G401 (cell line): ENCODE measurements at regions not wholly inside any gene's neighbourhood (a gene's known extent, or its start where the extent isn't known, plus 50 kb on each side); places are given as distances from the start of the nearest gene placed in this dataset.

Experiments used
- DNase-seq: peaks from one replicate; pipeline ENCODE4 v3.0.0-alpha.2; 2015; ENCODE audit warnings: low spot score
- in situ Hi-C: cut with HindIII; loops from 2 replicates; pipeline ENCODE4 v1.10.0; 2016; ENCODE audit warnings: low sequenced_read_pairs, mixed read lengths

DNA sequence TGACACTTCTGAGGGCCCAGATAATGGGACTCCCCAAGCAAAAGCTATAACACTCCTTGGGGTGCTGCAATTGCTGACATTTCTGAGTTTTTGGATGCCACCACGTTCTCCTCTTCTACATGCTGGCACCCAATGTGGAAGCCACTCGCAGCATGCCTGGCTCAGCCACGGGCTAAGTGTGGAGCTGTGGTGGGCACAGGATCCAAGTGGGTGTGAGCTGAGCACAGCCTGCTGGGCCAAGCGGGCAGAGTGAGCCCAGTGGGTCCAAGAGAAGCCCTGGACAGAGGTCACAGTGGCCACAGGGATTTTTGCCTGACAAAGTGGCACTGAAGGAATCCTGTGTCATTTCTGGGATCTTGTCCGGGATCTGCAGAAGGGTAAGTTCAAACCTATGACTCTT is 213.2 kb downstream of the C6orf118 start:
- no peak for DNase-seq
- in situ Hi-C loops = no loop called here

DNA sequence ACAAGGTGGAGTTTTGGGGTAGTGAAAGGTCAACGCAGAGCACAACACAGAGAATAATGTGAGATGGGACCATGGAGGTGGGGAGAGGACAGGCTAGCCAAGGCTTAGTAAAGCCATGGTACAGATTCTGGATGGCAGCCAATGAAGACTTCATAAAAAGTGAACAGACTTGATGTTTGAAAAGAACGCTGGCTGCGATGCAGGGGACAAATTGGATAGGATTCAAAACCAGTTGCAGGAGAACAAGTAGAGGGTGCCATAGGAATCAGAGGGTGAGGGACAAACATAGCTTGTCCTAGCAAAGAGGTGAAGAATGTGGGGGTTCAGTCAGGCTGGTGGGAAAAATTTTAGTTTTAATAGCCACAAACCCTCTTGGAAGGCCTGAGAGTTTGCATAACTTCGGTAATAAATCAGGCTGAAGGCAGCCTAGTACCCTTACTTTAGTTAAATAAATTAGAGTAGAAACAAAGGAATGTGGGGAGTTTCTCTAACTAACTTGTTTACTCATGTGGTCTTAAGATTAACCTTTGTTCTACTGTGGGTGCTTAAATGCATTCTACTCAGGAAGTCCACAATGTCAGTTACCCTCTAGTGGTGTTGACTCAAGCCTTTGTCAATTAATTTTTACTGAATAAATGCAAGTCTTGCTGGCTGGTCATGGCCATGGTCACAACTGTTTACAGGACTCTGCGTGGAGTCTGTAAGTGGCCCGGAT is 216.4 kb downstream of the C6orf118 start:
- DNase-seq = no peak
- in situ Hi-C loops = no loop called here

DNA sequence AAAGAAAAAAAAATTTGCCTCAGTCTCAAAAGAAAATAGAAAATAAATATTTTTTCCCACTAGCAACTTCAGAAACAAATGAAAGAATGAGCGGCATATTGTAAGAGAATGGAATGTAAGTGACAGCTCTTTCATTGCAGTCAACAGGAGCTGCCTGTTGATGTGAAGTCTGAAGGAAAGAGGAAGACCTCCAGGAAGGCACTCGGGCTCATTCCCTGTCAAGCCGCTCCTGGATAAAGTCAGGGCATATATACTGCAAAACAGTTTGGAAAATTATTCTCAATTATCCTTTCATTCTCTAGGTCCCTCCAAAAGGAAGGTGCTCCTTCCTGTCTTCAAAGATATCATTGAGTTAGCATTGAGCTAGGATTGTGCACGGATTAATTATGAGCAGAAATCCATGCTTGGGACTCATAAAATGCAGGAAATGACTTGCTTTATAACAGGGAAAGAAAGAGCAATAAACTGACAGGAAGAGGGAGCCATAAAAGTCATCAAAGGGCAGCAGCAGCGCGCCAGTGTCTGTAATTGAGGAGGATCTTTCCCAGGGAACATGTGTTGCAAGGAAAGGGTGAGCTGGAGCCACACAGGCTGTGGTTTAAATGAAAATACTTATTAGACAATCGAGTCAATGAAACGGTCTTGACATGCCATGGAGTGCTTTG is 218.2 kb downstream of the C6orf118 start:
- in situ Hi-C loops = no loop called here
- no peak for DNase-seq

DNA sequence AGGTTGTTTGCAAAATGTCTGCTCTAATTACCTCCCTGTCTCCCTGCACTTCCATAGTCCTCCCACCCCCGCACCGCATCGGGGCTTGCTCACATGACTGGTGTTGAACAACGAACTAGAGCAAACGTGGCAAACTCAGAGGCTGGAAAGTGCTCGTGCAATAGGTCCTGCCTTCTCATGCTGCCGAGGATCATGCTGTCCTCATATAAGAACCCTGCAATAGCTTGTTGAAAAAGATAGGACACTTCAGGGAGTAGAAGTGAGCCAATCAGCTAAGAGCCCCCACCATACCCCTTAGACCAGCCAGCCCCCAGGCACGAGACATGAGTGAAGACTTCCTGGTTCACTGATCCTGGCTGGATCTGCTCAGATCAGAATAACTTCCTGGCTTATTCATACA is 219.2 kb downstream of the C6orf118 start:
- in situ Hi-C loops = no loop called here
- no peak for DNase-seq

DNA sequence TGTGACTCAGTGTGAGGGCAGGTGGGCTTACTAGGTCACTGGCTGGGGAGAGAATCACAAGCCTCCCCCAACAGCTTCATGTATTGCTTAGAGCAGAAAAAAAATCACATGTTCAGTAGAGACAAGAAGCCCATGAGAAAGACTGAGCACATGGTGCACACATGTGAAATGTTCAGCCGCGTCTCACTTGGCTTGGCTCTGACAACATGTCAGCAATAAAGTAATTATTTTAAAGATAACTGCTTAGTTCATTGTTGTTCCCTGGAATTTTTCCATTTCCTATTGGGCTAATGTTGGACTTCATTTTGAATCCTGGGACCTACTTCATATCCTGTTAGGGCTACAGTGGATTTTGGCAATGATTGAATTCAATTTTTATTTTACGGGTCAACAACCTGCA is 222.6 kb downstream of the C6orf118 start:
- DNase-seq = no peak
- in situ Hi-C loops = no loop called here

DNA sequence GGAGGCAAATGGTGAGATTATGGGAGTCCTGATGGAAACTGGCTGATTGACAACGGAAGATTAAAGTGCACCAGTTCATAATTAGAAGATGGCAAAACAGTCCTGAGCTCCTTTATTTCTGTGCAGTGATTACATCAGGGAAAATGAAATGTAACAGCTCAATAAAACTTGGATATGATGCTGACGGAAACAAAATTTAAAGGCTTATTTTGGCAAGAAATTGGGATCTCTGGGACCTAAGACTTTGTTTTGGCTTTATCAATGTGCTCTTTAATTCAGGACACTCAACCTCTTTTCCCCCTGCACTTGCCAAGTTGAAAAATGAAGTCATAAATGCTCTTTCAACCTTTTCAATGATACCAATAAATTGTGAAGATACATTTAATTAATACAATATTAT is 226.8 kb downstream of the C6orf118 start:
- in situ Hi-C loops = no loop called here
- DNase-seq = no peak

DNA sequence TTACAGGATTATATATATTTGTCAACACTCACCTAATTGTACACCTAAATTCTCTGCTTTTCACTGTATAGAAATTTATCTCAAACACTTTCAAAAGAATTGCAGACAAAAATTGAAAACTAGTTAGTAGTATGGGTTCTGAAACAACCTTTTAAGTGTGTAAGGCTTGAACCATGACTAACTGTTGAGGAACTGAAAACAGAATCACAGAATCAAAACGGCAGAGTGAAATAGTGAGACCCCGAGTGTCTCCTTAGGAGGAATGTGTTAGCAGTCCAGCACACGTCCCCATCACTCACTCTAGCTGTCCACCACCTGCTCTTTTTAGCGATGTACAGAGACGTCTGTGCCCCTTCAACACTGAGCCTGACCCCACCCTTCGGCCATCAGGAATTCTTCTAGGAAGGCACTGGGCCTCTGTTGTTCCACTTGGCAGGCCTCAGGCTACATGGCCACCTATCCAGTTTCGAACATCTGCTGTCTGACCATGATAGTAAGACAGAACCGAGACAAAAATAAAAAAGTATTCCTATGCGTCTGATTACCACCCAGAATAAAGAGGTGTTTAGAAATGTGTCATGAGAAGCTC is 227.4 kb downstream of the C6orf118 start:
- in situ Hi-C loops = no loop called here
- peak; percentile 14 for DNase-seq

DNA sequence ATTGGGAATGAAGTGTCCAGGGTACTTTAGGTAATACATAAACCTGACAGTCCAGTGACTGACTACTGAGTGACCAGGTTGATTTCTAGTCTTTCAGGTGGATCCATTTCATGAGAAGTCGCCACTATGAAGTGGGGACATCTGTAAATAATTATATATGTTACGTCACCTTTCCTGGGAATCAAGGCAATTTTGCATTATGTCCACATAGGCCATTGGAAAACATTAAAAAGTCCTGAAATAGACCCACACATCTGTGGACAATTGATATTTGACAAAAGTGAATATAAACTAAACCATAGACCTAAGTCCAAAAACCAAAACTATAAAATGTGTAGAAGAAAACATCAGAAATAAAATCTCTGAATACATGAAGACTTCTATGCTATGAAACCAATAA is 231.5 kb downstream of the C6orf118 start:
- in situ Hi-C loops = no loop called here
- no peak for DNase-seq

DNA sequence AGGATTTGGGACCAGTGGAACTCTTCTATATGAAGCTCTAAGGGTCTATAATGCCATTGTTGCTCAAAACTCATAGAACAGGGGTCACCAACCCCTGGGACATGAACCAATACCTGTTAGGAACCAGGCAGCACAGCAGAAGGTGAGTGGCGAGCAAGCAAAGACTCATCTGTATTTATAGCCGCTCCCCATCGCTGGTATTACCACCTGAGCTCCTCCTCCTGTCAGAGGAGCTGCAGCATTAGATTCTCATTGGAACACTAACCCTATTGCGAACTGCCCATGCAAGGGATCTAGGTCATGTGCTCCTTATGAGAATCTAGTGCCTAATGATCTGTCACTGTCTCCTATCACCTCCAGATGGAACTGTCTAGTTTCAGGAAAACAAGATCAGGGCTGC is 237.5 kb downstream of the C6orf118 start:
- in situ Hi-C loops = no loop called here
- no peak for DNase-seq

DNA sequence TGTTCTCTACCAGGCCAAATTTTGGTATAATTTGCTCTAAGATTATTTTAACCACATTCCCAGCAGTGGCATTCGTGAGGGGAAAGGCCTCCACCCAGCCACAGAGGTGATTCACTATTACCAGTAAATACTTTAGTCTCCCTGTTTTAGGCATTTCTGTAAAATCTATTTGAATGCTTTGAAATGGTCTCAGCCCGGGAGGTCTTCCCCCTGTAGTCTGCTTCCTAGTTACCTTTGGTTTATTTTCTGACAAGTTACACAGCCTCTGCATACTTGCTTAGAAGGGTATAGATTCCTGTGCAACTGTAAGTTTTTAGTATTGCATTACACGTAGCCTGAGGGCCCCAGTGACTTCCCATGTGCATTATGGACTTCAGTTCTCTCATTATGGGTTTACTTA is 248.7 kb downstream of the C6orf118 start:
- in situ Hi-C loops = no loop called here
- DNase-seq = no peak

DNA sequence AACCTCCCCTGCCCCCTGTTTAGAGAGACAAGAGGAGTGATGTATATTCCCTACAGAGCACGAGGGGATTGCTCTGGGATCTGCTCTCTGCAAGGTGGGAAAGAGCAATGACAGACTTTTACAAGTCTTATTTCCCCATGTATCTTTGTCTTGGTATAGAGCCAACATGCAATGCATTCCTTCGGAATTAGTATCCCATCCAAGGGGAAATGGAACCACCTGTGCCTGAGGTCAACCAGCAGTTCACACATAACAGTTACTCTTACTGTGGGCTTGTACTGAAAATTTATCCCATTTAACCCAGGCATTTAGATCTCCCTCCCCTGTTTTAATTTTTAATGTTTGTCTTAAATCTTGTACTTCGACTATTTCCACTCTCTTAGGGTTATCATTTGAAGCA is 250.4 kb downstream of the C6orf118 start:
- in situ Hi-C loops = no loop called here
- DNase-seq = no peak

DNA sequence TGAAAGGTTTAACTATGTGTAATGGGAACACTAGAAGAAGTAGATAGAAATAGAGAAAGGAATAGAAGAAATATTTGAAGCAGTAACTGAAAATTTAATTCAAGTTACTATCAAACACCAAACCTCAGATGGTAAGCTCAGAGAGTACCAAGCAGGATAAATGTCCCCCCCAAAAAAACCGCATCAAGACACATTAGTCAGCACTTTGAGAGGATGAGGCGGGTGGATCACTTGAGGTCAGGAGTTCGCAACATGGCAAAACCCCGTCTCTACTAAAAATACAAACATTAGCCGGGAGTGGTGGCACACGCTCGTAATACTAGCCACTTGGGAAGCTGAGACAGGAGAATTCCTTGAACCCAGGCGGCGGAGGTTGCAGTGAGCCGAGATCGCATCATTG is 253.1 kb downstream of the C6orf118 start:
- no peak for DNase-seq
- in situ Hi-C loops = no loop called here

DNA sequence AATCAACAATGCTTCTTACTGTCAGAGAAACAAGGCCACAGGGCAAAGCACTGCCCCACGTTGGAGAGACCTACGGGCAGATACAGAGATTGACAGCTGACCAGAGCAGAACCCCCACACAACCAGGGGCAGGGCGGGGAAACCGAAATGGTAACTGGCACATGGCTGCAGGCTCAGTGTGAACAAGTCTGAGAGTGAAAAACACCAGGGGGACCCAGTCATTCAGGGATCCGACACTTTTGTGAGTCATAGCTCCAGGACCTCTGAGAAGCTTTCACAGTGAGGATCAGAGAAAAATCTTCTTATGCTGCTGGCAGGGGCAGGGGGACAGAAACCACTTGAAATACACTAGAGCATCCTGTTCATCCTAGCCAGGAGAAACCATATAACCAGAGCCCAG is 254.2 kb downstream of the C6orf118 start:
- in situ Hi-C loops = no loop called here
- no peak for DNase-seq

DNA sequence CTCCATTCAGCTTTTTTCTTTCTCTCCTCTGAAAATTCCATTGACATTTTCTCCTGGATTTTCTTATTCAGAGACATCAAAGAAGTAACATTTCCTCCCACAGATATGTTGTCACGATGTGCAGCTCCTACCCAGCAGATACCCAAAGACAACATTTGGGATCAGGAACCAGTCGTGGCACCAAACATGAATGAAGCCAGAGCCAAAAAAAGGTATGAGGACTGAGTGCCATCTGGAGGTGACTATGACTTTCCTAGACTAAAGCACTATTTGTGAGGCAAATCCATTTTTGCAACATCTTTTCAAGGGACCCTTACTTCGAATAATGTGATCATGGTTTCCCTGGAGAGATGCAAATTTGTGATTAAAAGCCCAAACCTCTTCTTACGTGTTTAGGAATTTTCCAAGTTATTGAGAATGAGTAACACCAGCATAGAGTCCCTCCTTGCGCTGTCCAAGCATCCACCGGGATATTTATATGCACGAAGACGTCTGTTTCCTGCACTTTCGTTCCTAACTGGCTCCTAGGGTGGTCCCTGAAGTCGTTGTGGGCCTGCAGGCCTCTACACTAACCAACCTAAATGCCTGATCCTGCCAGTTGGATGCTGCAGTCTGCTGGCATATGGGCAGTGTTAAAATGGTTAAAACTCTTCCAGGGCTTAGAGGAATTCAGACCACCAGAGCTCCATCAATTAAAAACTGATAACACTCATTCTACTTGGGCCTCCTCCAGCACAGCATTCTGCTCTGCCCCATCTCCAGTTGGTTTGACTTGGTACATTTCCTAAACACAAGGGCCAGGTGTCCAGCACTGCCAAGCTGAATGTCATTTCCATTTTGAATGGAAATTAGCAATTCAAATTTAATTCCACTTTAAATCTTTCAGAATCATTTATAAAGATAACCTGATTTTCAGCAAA is 256.6 kb downstream of the C6orf118 start:
- in situ Hi-C loops = no loop called here

DNA sequence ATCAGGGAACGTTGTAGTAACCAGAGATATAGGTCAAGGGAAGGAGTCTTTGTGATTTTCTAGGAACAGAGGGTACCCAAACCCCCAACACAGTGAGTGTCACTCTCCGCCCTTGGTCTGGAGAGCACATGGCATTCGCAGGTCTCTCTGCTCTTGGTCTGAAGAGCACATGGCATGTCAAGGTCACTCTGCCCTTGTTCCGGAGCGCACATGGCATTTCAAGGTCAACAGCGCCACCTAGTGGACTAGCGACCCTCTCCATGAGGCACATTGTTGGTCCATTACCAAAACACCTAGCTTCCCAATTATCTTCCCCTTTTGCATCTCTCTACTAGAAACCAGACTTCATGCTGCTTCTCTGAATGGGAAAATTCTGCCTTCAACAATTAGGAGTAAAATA is 260.0 kb downstream of the C6orf118 start:
- DNase-seq = no peak
- in situ Hi-C loops = no loop called here

More for the DNA sequence above, 256.6 kb downstream of the C6orf118 start:
- peak; percentile 79 for DNase-seq

DNA sequence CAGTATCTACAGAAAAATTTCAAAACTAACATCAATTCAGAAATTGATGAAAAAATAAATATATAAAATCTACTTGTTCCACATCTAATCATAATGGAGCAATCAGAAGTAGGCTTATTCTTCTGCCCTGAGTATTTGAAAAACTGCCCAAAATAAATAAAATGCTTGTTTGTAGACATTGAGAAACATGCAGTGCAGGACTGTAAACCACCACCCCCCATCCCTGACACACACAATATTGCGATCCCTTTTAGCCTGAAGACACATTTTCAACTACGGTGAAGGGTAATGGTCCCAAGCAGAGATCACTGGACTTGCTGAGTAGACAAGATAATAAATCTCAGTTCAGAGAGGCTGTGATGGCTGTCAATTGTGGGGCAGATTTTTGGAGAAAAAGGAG is 261.5 kb downstream of the C6orf118 start:
- no peak for DNase-seq
- in situ Hi-C loops = no loop called here

DNA sequence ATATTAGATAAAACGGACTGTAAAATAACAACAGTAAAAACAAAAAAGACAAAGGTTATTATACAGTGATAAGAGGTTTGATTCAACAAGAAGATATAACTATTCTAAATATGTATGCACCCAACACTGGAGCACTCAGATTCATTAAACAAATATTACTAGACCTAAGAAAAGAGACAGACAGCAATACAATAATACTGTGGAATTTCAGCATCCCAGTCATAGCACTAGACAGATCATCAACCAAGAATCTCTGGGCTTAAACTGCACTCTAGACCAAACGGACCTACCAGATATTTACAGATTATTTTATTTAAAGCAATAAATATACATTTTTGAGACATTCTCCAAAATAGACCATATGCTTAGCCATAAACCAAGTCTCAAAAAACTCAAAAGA is 263.8 kb downstream of the C6orf118 start:
- no peak for DNase-seq
- in situ Hi-C loops = no loop called here

DNA sequence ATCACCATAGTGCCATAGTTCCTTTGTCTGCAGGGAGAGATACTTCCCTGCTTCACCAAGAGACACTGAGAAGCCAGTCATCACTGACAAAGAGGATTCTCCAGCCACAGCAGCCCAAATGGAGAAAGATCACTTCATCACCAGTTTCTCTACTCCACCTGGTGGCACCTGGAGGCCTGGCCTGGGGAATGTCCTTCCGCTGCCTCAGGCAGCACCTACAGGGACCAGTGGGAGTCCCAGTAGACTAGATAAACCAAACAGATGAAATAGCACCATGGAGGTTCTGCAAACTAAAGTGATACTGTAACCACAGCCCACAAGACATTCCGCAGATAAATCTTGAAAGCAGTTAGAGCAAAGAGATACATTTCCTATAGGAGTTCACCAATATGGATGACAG is 266.5 kb downstream of the C6orf118 start:
- in situ Hi-C loops = no loop called here

DNA sequence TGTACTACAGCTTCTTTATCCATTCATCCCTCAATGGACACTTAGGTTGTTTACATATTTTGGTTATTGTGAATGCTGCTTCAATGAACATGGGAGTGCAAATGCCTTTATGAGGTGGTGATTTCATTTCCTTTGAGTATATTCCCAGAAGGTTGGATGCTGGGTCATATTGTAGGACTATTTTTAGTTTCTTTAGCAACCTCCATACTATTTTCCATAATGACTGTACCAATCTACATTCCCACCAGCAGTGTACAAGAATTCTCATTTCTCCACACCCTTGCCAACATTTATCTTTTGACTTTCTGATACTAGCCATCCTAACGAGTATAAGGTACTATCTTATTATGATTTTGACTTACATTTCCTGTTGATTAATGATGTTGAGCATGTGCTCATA is 269.0 kb downstream of the C6orf118 start:
- DNase-seq = no peak
- in situ Hi-C loops = no loop called here

More for the DNA sequence above, 266.5 kb downstream of the C6orf118 start:
- no peak for DNase-seq

DNA sequence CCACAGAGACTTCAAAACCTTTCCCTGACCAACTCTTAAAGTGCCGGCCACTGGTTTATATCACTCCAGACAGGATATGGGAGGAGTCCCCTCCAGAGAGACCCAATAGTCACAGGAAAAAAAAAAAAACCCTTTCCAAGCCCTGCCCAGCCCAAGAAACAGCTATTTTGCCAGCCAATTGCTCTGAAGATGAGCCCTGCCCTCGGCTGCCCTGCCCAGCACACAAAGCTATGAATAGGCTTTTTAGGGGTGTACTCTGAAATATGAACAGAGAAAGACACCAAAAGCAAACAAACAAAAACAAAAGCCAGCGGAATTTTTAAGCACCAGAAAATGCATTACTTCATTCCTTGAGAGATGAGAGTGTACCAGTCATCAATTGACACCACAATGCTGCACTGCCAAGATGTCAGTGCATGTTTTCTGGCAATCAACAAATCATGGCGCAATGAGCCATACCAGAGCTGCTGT is 275.1 kb downstream of the C6orf118 start:
- no peak for DNase-seq
- in situ Hi-C loops = no loop called here
